ENCODE measurements at regions not wholly inside any gene's neighbourhood (a gene's known extent, or its start where the extent isn't known, plus 50 kb on each side); places are given as distances from the start of the nearest gene placed in this dataset.
"Not testable (repeated sequence)": the region's sequence is repeated elsewhere in the genome, so short reads cannot be mapped to it uniquely, and the experiment has no call there.

DNA sequence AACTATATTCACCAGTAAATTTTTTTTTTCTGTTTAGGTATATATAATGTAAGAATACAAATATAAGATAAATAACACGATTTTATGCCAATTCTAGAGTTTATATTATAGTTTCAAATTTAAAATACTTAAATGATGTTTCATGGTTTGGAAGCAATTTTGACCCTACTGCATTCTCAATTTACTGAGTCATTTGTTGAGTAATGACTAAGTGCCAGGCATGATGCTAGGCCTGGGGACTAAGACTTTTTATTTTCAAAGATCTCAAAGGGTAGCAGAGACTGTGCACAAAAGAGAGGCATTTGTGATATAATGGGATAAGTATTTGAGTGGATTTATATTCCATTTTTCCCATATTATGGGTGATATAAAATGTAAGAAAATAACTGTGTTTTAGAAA is 78.9 kb upstream of the SMIM30 start:
- ChIA-PET POLR2A (no interaction called here), CTCF (no interaction called here)
- Histone ChIP-seq H3K27me3 (ENCODE audit: control insufficient read depth, insufficient read depth, low read length) (no peaks in the 10 kb centered on the region), H3K4me3 (ENCODE audit: low read depth, low read length) (no peak overlapping the region), H3K36me3 (ENCODE audit: control insufficient read depth, insufficient read depth, low read length) (no peaks in the 10 kb centered on the region)
- peak; percentile 44 for DNase-seq (ENCODE audit: low read depth)
- TF ChIP-seq, protein P1, sequence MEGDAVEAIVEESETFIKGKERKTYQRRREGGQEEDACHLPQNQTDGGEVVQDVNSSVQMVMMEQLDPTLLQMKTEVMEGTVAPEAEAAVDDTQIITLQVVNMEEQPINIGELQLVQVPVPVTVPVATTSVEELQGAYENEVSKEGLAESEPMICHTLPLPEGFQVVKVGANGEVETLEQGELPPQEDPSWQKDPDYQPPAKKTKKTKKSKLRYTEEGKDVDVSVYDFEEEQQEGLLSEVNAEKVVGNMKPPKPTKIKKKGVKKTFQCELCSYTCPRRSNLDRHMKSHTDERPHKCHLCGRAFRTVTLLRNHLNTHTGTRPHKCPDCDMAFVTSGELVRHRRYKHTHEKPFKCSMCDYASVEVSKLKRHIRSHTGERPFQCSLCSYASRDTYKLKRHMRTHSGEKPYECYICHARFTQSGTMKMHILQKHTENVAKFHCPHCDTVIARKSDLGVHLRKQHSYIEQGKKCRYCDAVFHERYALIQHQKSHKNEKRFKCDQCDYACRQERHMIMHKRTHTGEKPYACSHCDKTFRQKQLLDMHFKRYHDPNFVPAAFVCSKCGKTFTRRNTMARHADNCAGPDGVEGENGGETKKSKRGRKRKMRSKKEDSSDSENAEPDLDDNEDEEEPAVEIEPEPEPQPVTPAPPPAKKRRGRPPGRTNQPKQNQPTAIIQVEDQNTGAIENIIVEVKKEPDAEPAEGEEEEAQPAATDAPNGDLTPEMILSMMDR (IDR thresholded peaks at IDR 0.05; ENCODE audit: insufficient read depth, low read depth, low read length) = no peak

DNA sequence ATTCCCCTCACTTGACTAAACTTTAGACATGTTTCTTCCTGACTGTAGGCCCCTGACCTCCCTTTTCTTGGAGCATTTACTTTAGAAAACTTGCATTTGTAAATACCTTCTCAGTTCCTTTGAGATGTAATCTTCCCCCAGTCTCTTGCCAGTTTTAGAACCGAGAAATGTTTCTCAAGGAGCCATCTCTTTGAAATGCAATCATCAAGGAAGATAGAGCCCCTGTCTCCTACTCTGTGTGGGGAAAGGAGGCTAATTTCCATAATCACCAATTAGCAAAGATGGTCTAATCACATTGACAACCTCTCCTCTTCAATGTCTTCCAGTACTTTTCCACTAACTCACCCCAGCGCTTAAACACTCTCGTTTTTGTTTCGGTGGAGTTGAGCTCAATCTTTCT is 70.0 kb upstream of the SMIM30 start:
- POLR2A ChIA-PET = no interaction called here
- CTCF ChIA-PET = no interaction called here
- TF ChIP-seq, protein P1 (IDR thresholded peaks at IDR 0.05; ENCODE audit: insufficient read depth, low read depth, low read length) = no peak
- DNase-seq (ENCODE audit: low read depth) = no peak
- H3K27me3 ChIP-seq (ENCODE audit: control insufficient read depth, insufficient read depth, low read length) = no peaks in the 10 kb centered on the region
- no peak overlapping the region for H3K4me3 ChIP-seq (ENCODE audit: low read depth, low read length)
- H3K36me3 ChIP-seq (ENCODE audit: control insufficient read depth, insufficient read depth, low read length) = no peaks in the 10 kb centered on the region

DNA sequence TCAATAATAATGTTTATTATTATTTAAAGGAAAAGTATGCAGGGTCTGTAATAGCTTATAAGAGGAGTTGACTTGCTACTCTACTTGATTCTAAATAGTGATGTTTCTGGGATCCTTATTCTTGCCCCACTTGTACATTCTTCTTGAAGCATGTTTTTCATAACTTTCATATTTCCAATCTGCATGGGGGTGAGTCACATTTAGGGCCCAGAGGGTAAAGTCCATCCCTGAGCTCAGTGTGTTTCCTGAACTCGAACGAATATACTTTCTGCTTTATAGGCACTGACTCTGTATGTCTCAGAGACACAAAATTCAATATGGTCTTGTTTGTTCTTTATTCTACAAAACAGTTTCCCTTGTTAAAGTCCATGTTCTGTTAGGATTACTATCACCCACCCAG is 61.0 kb upstream of the SMIM30 start:
- POLR2A ChIA-PET = no interaction called here
- Histone ChIP-seq H3K27me3 (ENCODE audit: control insufficient read depth, insufficient read depth, low read length) (no peaks in the 10 kb centered on the region), H3K4me3 (ENCODE audit: low read depth, low read length) (no peak overlapping the region), H3K36me3 (ENCODE audit: control insufficient read depth, insufficient read depth, low read length) (no peaks in the 10 kb centered on the region)
- CTCF ChIA-PET = no interaction called here
- no peak for DNase-seq (ENCODE audit: low read depth)
- TF ChIP-seq, protein P1 (IDR thresholded peaks at IDR 0.05; ENCODE audit: insufficient read depth, low read depth, low read length) = no peak

DNA sequence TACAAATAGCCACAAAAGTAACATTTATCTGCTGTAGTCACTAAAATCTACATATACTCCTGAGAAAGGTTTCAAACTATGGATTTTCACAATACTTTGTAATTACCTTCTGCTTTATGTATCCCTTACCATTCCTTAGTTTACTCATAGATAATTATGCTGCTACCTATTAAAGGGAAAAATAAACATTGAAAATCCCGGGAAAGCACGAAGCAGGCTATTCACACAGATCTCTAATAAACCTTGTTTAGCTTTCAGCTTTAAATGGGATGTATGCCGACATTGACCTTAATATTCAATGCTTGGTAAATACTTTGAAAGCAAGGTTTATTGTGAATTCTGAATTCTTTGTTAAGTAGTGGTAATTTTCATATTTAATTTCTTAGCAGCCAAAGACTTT is 58.5 kb upstream of the SMIM30 start:
- H3K27me3 ChIP-seq (ENCODE audit: control insufficient read depth, insufficient read depth, low read length) = no peaks in the 10 kb centered on the region
- ChIA-PET CTCF (interaction anchor here (0.7 kb wide), 1 partner anchor 18 kb away, joined by 3 read pairs; no protein-coding TSS in a partner anchor), POLR2A (no interaction called here)
- DNase-seq (ENCODE audit: low read depth) = no peak
- TF ChIP-seq, protein P1 (IDR thresholded peaks at IDR 0.05; ENCODE audit: insufficient read depth, low read depth, low read length) = no peak
- no peaks in the 10 kb centered on the region for H3K36me3 ChIP-seq (ENCODE audit: control insufficient read depth, insufficient read depth, low read length)
- no peak overlapping the region for H3K4me3 ChIP-seq (ENCODE audit: low read depth, low read length)

DNA sequence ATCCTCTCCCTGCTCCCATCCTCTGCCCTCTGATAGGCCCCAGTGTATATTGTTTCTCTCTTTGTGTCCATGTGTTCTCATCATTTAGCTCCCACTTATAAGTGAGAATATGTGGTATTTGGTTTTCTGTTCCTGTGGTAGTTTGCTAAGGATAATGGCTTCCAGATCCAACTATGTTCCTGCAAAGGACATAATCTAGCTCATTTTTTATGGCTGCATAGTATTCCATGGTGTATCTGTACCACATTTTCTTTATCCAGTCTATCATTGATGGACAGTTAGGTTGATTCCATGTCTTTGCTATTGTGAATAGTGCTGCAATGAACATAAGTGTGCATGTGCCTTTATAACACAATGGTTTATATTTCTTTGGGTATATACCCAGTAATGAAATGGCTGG is 57.8 kb upstream of the SMIM30 start:
- CTCF ChIA-PET; H3K36me3 ChIP-seq (ENCODE audit: control insufficient read depth, insufficient read depth, low read length); POLR2A ChIA-PET; H3K4me3 ChIP-seq (ENCODE audit: low read depth, low read length); DNase-seq (ENCODE audit: low read depth); H3K27me3 ChIP-seq (ENCODE audit: control insufficient read depth, insufficient read depth, low read length): not testable (repeated sequence)

DNA sequence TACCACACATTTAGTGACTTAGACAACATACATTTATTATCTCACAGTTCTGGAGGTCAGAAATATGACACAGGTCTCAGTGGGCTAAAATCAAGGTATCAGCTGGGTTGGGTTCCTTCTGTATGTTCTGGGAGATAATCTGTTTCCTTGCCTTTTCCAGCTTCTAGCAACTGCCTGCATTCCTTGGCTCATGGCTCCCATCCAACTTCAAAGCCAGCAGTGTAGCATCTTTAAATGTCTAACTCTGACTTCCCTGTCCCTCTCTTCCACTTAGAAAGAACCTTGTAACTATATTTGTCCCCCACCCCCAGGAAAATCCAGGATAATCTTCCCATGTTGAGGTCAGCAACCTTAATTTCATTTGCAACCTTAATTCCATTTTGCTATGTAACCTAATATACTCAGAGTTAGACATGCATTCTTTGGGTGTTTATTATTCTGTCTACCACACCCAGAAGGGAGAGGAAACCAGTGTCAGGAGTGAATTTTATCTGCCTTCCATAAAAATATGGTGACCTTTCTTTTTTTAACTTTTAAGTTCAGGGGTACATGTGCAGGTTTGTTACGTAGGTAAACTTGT is 57.3 kb upstream of the SMIM30 start:
- Histone ChIP-seq H3K27me3 (ENCODE audit: control insufficient read depth, insufficient read depth, low read length) (no peaks in the 10 kb centered on the region), H3K36me3 (ENCODE audit: control insufficient read depth, insufficient read depth, low read length) (no peaks in the 10 kb centered on the region), H3K4me3 (ENCODE audit: low read depth, low read length) (no peak overlapping the region)
- CTCF ChIA-PET = no interaction called here
- TF ChIP-seq, protein P1 (IDR thresholded peaks at IDR 0.05; ENCODE audit: insufficient read depth, low read depth, low read length) = no peak
- no peak for DNase-seq (ENCODE audit: low read depth)
- POLR2A ChIA-PET = no interaction called here
